ENCODE measurements at regions not wholly inside any gene's neighbourhood (a gene's known extent, or its start where the extent isn't known, plus 50 kb on each side); places are given as distances from the start of the nearest gene placed in this dataset.

- no peak for TF ChIP-seq CTCF (IDR thresholded peaks at IDR 0.05; ENCODE audit: low read depth, low read length, poor library complexity, severe bottlenecking)
- TF ChIP-seq EZH2phosphoT487 (IDR thresholded peaks at IDR 0.05; ENCODE audit: borderline replicate concordance, low read length): no peak
Observed at GRCh38 chr16:63672493-63672892, 1449.4 kb downstream of the CDH11 start.

All from DOHH2 (cell line).